ENCODE measurements at regions not wholly inside any gene's neighbourhood (a gene's known extent, or its start where the extent isn't known, plus 50 kb on each side); places are given as distances from the start of the nearest gene placed in this dataset.

- no peak for TF ChIP-seq SIN3A (IDR thresholded peaks at IDR 0.05; ENCODE audit: borderline replicate concordance, insufficient read depth, low read length)
- TF ChIP-seq, protein P1, sequence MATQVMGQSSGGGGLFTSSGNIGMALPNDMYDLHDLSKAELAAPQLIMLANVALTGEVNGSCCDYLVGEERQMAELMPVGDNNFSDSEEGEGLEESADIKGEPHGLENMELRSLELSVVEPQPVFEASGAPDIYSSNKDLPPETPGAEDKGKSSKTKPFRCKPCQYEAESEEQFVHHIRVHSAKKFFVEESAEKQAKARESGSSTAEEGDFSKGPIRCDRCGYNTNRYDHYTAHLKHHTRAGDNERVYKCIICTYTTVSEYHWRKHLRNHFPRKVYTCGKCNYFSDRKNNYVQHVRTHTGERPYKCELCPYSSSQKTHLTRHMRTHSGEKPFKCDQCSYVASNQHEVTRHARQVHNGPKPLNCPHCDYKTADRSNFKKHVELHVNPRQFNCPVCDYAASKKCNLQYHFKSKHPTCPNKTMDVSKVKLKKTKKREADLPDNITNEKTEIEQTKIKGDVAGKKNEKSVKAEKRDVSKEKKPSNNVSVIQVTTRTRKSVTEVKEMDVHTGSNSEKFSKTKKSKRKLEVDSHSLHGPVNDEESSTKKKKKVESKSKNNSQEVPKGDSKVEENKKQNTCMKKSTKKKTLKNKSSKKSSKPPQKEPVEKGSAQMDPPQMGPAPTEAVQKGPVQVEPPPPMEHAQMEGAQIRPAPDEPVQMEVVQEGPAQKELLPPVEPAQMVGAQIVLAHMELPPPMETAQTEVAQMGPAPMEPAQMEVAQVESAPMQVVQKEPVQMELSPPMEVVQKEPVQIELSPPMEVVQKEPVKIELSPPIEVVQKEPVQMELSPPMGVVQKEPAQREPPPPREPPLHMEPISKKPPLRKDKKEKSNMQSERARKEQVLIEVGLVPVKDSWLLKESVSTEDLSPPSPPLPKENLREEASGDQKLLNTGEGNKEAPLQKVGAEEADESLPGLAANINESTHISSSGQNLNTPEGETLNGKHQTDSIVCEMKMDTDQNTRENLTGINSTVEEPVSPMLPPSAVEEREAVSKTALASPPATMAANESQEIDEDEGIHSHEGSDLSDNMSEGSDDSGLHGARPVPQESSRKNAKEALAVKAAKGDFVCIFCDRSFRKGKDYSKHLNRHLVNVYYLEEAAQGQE (IDR thresholded peaks at IDR 0.05; ENCODE audit: insufficient read depth in 1 of 2, low read depth in 2 of 2, low read length in 2 of 2): no peak
- no peak for TF ChIP-seq FOXP2 (optimal IDR thresholded peaks at IDR 0.05; ENCODE audit: borderline replicate concordance, extremely low read depth, extremely low read length, insufficient read depth)
- no peak for TF ChIP-seq TAF1 (IDR thresholded peaks at IDR 0.05; ENCODE audit: borderline replicate concordance, insufficient read depth, low read length)
- no peak for TF ChIP-seq POLR2AphosphoS5 (IDR thresholded peaks at IDR 0.05; ENCODE audit: low read depth, low read length)
Observed at GRCh38 chr2:4144731-4145130, 441.4 kb downstream of the DCDC2C start.

DNA sequence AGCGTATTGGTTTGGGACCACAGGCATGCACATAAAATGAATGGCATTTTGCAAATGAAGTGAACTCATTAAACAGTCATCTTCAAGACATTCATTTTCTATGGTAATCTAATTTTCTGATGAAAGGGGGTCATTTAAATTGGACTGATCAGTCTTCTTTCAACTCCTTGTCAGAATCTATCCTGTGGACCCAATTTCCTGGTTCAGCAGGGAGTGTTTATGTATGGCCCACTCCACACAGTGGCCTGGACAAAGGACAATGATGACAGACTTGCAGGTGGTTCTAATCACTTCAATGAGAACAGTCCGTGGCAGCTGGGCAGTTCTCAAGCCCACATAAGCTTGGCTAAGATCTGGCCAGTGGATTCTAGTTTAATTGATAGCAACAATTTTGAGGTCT lies 448.1 kb downstream of the DCDC2C start:
- TF ChIP-seq FOXP2 (optimal IDR thresholded peaks at IDR 0.05; ENCODE audit: borderline replicate concordance, extremely low read depth, extremely low read length, insufficient read depth): no peak
- TF ChIP-seq, protein P1 (IDR thresholded peaks at IDR 0.05; ENCODE audit: insufficient read depth in 1 of 2, low read depth in 2 of 2, low read length in 2 of 2): no peak
- TF ChIP-seq POLR2AphosphoS5 (IDR thresholded peaks at IDR 0.05; ENCODE audit: low read depth, low read length): no peak
- TF ChIP-seq SIN3A (IDR thresholded peaks at IDR 0.05; ENCODE audit: borderline replicate concordance, insufficient read depth, low read length): no peak
- no peak for TF ChIP-seq TAF1 (IDR thresholded peaks at IDR 0.05; ENCODE audit: borderline replicate concordance, insufficient read depth, low read length)

- TF ChIP-seq POLR2AphosphoS5 (IDR thresholded peaks at IDR 0.05; ENCODE audit: low read depth, low read length) (no peak), SIN3A (IDR thresholded peaks at IDR 0.05; ENCODE audit: borderline replicate concordance, insufficient read depth, low read length) (no peak), TAF1 (IDR thresholded peaks at IDR 0.05; ENCODE audit: borderline replicate concordance, insufficient read depth, low read length) (no peak), FOXP2 (optimal IDR thresholded peaks at IDR 0.05; ENCODE audit: borderline replicate concordance, extremely low read depth, extremely low read length, insufficient read depth) (no peak)
- TF ChIP-seq, protein P1 (IDR thresholded peaks at IDR 0.05; ENCODE audit: insufficient read depth in 1 of 2, low read depth in 2 of 2, low read length in 2 of 2): no peak
Observed at GRCh38 chr2:4152051-4152450, 448.7 kb downstream of the DCDC2C start.

DNA sequence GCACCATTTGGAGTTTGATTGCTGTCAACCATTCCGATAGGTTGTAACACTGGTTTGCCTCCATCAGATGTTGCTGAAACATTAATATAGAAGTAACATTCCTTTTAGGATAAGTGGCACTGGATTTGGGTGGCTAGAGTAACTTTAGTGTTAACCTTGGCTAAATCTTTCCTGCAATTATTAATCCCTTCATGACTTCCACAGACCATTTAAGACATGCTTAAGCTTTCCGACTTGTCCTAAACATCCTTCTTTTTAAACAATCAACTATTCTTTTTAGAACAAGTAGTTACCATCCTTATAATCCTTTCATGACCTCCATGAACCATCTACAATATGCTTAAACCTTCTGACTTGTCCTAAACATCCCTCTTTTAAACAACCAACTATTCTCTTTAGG lies 465.5 kb downstream of the DCDC2C start:
- TF ChIP-seq, protein P1 (IDR thresholded peaks at IDR 0.05; ENCODE audit: insufficient read depth in 1 of 2, low read depth in 2 of 2, low read length in 2 of 2): no peak
- TF ChIP-seq FOXP2 (optimal IDR thresholded peaks at IDR 0.05; ENCODE audit: borderline replicate concordance, extremely low read depth, extremely low read length, insufficient read depth) (no peak), TAF1 (IDR thresholded peaks at IDR 0.05; ENCODE audit: borderline replicate concordance, insufficient read depth, low read length) (no peak), SIN3A (IDR thresholded peaks at IDR 0.05; ENCODE audit: borderline replicate concordance, insufficient read depth, low read length) (no peak), POLR2AphosphoS5 (IDR thresholded peaks at IDR 0.05; ENCODE audit: low read depth, low read length) (no peak)

- TF ChIP-seq TAF1 (IDR thresholded peaks at IDR 0.05; ENCODE audit: borderline replicate concordance, insufficient read depth, low read length) (no peak), FOXP2 (optimal IDR thresholded peaks at IDR 0.05; ENCODE audit: borderline replicate concordance, extremely low read depth, extremely low read length, insufficient read depth) (no peak), SIN3A (IDR thresholded peaks at IDR 0.05; ENCODE audit: borderline replicate concordance, insufficient read depth, low read length) (no peak), POLR2AphosphoS5 (IDR thresholded peaks at IDR 0.05; ENCODE audit: low read depth, low read length) (no peak)
- TF ChIP-seq, protein P1 (IDR thresholded peaks at IDR 0.05; ENCODE audit: insufficient read depth in 1 of 2, low read depth in 2 of 2, low read length in 2 of 2): no peak
Observed at GRCh38 chr2:4174796-4175195, 471.4 kb downstream of the DCDC2C start.
